Cardiac fibroblast (primary cell): ENCODE measurements at regions not wholly inside any gene's neighbourhood (a gene's known extent, or its start where the extent isn't known, plus 50 kb on each side); places are given as distances from the start of the nearest gene placed in this dataset.

Experiments used
- DNase-seq, 2 donors: peaks; one replicate each; pipeline versions ENCODE4 v3.0.0 to v3.0.0-alpha.2; 2010; ENCODE audit warnings: low read depth in 2 of 2
- H3K4me3 ChIP-seq, 2 donors: replicated peaks in 1 of 2; 1 replicate in 1 of 2; 2 replicates in 1 of 2; pipeline ENCODE4 v1.5.1; 2011; ENCODE audit warnings: low read depth in 2 of 2, low read length in 2 of 2, mild to moderate bottlenecking in 2 of 2, moderate library complexity in 1 of 2
- CTCF ChIP-seq: IDR thresholded peaks from one replicate; pipeline ENCODE4 v1.5.1; 2011; ENCODE audit warnings: low read depth, mild to moderate bottlenecking, low read length, inconsistent platforms

GRCh38 chr6:141413196-141413595 is 719.5 kb upstream of the GJE1 start:
- no peak overlapping the region for H3K4me3 ChIP-seq
- peak in 1 of 2 donors; percentile 47 for DNase-seq
- no peak for TF ChIP-seq CTCF

DNA sequence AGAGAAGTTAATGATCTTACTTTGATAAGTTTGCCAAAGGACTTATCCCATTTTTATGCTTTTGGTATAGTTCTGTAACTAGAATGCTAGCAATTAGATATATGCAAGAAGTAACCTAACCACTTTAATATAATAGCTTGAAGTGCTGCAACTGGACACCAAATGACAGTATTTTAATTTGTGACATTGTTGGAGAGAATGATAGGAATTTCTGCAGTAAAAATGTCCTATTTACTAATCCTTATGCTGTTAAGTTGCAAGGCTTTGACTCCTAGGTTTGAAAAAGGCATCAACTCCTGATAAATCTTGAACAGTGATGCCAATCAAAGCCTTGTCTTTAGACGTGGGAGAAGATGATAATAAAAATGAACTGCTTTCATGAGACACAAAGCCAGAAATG is 726.0 kb upstream of the GJE1 start:
- DNase-seq = no peak
- no peak for TF ChIP-seq CTCF
- no peak overlapping the region for H3K4me3 ChIP-seq

- peak; percentile 49 to 76 for DNase-seq
- no peak overlapping the region for H3K4me3 ChIP-seq
- TF ChIP-seq CTCF = no peak
Observed at GRCh38 chr6:141403827-141404226, 728.9 kb upstream of the GJE1 start.

DNA sequence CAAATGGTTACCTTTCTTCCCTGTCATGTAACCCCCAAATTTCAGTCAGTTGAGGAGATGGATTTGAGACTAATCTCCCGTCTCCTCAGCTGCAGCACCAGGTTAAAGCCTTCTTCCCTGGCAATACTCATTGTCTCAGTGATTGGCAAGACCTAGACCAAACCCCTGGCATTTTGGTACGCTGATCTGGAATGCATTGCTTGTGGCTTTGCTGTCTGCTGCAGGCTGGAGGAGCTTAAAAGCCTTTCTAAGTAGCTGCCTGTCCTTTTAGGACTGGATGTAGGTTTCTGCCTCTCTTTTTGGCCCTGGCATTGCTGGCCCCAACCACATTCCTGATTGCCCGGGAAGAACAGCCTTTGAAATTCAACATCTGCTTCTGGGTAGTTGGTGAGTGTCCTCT is 729.6 kb upstream of the GJE1 start:
- H3K4me3 ChIP-seq = no peak overlapping the region
- TF ChIP-seq CTCF = no peak
- DNase-seq = peak in 1 of 2 donors; percentile 24

DNA sequence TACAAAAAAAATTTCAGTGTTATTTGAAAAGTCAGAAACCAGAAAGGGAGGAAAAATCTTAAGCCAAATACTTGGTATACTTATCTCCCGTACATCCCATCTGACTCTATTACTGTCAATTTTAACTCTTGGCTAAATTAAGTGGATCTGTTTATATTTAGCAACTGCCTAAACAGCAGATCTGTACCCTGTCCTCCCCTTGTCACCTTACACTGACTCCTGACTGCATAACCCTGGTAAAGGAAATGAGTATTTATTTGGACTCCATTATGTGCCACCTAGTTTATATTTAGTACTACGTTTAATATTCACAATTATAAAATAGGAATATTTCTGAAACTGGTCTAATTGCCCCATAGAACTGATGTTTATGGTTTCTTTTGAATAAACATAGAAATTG is 730.2 kb upstream of the GJE1 start:
- no peak for DNase-seq
- TF ChIP-seq CTCF = no peak
- no peak overlapping the region for H3K4me3 ChIP-seq

GRCh38 chr6:141401851-141402250 is 730.9 kb upstream of the GJE1 start:
- no peak for DNase-seq
- no peak for TF ChIP-seq CTCF
- H3K4me3 ChIP-seq = no peak overlapping the region

- peak; percentile 7 to 88 for DNase-seq
- no peak for TF ChIP-seq CTCF
- no peak overlapping the region for H3K4me3 ChIP-seq
Observed at GRCh38 chr6:141401168-141401567, 731.6 kb upstream of the GJE1 start.
